ENCODE measurements at regions not wholly inside any gene's neighbourhood (a gene's known extent, or its start where the extent isn't known, plus 50 kb on each side); places are given as distances from the start of the nearest gene placed in this dataset.

DNA sequence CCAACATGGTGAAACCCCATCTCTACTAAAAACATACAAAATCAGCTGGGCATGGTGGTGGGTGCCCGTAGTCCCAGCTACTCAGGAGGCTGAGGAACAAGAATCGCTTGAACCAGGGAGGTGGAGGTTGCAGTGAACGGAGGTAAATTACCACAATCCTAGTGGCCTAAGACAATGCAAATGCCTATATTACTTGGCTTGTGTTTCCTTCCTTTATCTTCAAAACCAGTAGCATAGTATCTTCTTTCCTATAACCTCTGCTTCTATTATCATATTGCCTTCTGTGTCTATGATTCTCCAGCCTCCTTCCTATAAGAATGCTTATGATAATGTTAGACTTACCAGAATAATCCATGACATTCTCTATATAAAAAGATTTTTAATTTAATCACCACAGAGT, 156.2 kb upstream of the RGS18 start:
- TF ChIP-seq ZNF23 (CRISPR knock-in tag; IDR thresholded peaks at IDR 0.05) (no peak), RHOXF2B (CRISPR knock-in tag; conservative IDR thresholded peaks at IDR 0.05) (no peak), DMBX1 (CRISPR knock-in tag; IDR thresholded peaks at IDR 0.05; ENCODE audit: borderline replicate concordance) (no peak), WHSC1 (IDR thresholded peaks at IDR 0.05; ENCODE audit: low read length) (no peak), CREM (IDR thresholded peaks at IDR 0.05; ENCODE audit: low read depth) (no peak), POLR2A (conservative IDR thresholded peaks at IDR 0.05) (no peak)
- TF ChIP-seq, protein P1, sequence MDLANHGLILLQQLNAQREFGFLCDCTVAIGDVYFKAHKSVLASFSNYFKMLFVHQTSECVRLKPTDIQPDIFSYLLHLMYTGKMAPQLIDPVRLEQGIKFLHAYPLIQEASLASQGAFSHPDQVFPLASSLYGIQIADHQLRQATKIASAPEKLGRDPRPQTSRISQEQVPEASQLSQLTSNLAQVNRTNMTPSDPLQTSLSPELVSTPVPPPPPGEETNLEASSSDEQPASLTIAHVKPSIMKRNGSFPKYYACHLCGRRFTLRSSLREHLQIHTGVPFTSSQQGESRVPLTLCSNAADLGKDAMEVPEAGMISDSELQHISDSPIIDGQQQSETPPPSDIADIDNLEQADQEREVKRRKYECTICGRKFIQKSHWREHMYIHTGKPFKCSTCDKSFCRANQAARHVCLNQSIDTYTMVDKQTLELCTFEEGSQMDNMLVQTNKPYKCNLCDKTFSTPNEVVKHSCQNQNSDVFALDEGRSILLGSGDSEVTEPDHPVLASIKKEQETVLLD (IDR thresholded peaks at IDR 0.05): no peak
- TF ChIP-seq, protein P2, sequence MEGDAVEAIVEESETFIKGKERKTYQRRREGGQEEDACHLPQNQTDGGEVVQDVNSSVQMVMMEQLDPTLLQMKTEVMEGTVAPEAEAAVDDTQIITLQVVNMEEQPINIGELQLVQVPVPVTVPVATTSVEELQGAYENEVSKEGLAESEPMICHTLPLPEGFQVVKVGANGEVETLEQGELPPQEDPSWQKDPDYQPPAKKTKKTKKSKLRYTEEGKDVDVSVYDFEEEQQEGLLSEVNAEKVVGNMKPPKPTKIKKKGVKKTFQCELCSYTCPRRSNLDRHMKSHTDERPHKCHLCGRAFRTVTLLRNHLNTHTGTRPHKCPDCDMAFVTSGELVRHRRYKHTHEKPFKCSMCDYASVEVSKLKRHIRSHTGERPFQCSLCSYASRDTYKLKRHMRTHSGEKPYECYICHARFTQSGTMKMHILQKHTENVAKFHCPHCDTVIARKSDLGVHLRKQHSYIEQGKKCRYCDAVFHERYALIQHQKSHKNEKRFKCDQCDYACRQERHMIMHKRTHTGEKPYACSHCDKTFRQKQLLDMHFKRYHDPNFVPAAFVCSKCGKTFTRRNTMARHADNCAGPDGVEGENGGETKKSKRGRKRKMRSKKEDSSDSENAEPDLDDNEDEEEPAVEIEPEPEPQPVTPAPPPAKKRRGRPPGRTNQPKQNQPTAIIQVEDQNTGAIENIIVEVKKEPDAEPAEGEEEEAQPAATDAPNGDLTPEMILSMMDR (IDR thresholded peaks at IDR 0.05 in 2 of 3, conservative IDR thresholded peaks at IDR 0.05 in 1 of 3; ENCODE audit: insufficient read depth in 2 of 3, low read depth in 1 of 3, low read length in 3 of 3): no peak
- TF ChIP-seq, protein P3, sequence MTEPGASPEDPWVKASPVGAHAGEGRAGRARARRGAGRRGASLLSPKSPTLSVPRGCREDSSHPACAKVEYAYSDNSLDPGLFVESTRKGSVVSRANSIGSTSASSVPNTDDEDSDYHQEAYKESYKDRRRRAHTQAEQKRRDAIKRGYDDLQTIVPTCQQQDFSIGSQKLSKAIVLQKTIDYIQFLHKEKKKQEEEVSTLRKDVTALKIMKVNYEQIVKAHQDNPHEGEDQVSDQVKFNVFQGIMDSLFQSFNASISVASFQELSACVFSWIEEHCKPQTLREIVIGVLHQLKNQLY (CRISPR knock-in tag; conservative IDR thresholded peaks at IDR 0.05): no peak
- TF ChIP-seq, protein P4, sequence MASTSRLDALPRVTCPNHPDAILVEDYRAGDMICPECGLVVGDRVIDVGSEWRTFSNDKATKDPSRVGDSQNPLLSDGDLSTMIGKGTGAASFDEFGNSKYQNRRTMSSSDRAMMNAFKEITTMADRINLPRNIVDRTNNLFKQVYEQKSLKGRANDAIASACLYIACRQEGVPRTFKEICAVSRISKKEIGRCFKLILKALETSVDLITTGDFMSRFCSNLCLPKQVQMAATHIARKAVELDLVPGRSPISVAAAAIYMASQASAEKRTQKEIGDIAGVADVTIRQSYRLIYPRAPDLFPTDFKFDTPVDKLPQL (IDR thresholded peaks at IDR 0.05; ENCODE audit: extremely low read depth, insufficient read length): no peak
